HepG2 (cell line): ENCODE measurements at regions not wholly inside any gene's neighbourhood (a gene's known extent, or its start where the extent isn't known, plus 50 kb on each side); places are given as distances from the start of the nearest gene placed in this dataset.

Source experiments
- ATAC-seq: fragments of 200-7000 bp; cut with Tn5 transposase; 3 replicates; pipeline ENCODE4 v1.9.1; 2020; ENCODE audit warnings: mild to moderate bottlenecking, moderate library complexity
- BruUV-seq: library from RNA; stranded (reverse); fragments of 400-500 nt; replicated peaks from 2 replicates; lab custom pipeline; 2021; lab: Mats Ljungman, UMichigan
- CTCF ChIA-PET: fragments of 300-600 bp; formaldehyde crosslinking; extraction: SDS; loops from one replicate; lab custom pipeline; 2021; ENCODE audit warnings: low total read pairs, inconsistent platforms, low intra/inter-chr PET ratio; lab: Yijun Ruan, JAX
- POLR2A ChIA-PET: fragments of 350-600 bp; sonication (Branson Sonifier 250); formaldehyde crosslinking; loops from one replicate; lab custom pipeline; 2020; ENCODE audit warnings: antibody characterized with exemption, inconsistent platforms; lab: Yijun Ruan, JAX
- DNase-seq: peaks from one replicate; pipeline ENCODE4 v3.0.0-alpha.2; 2015; ENCODE audit warnings: low spot score
- FAIRE-seq: peaks from 3 replicates; lab custom pipeline; 2011; peaks lifted over from hg19 to GRCh38; lab: Jason Lieb, UNC
- H2AFZ ChIP-seq: one replicate; pipeline ENCODE4 v1.6.1; 2011; ENCODE audit warnings: low read length, inconsistent platforms
- H3K27ac ChIP-seq: fragments of 300-600 bp; 3 replicates; pipeline ENCODE4 v1.8.0; 2011; ENCODE audit warnings: mixed run types, mild to moderate bottlenecking, mixed read lengths, low read length, inconsistent platforms; ENCODE audit not compliant: insufficient read depth; ENCODE audit errors: extremely low read length
- H3K27me3 ChIP-seq, 2 experiments: fragments of 200-600 bp in 1 of 2; 2 replicates in 1 of 2; 3 replicates in 1 of 2; pipeline versions ENCODE4 v1.6.0 to v1.8.0; 2011; ENCODE audit warnings: low read length in 2 of 2, mild to moderate bottlenecking in 2 of 2, moderate library complexity in 2 of 2, inconsistent platforms in 1 of 2; ENCODE audit not compliant: insufficient read depth in 2 of 2, control insufficient read depth in 1 of 2
- H3K36me3 ChIP-seq, 2 experiments: fragments of 200-600 bp in 1 of 2; replicated peaks in 1 of 2; 2 replicates in 1 of 2; 3 replicates in 1 of 2; pipeline versions ENCODE4 v1.5.1 to v1.8.0; 2011; ENCODE audit warnings: low read length in 2 of 2, inconsistent platforms in 1 of 2; ENCODE audit not compliant: insufficient read depth in 2 of 2, control insufficient read depth in 1 of 2
- H3K4me1 ChIP-seq: 2 replicates; pipeline ENCODE4 v1.5.1; 2012; ENCODE audit warnings: low read length, inconsistent platforms; ENCODE audit not compliant: insufficient read depth
- H3K4me2 ChIP-seq: 2 replicates; pipeline ENCODE4 v1.6.0; 2011; ENCODE audit warnings: low read depth, low read length, inconsistent platforms
- H3K4me3 ChIP-seq, 3 experiments: fragments of 200-600 bp in 1 of 3; sonication (generic), shearing (Covaris generic) in 1 of 3; replicated peaks in 1 of 3; 2 replicates each; pipeline ENCODE4 v1.5.1; 2011 to 2016; ENCODE audit warnings: low read length in 3 of 3, inconsistent platforms in 2 of 3, low read depth in 2 of 3, mild to moderate bottlenecking in 2 of 3, control low read depth in 1 of 3, mixed read lengths in 1 of 3; ENCODE audit not compliant: insufficient read depth in 1 of 3
- H3K79me2 ChIP-seq: one replicate; pipeline ENCODE4 v1.6.1; 2011; ENCODE audit warnings: low read length, inconsistent platforms; ENCODE audit not compliant: insufficient read depth
- H3K9ac ChIP-seq: 2 replicates; pipeline ENCODE4 v1.6.0; 2011; ENCODE audit warnings: mild to moderate bottlenecking, low read depth, low read length, inconsistent platforms; ENCODE audit not compliant: insufficient read depth
- H3K9me3 ChIP-seq: 2 replicates; pipeline ENCODE4 v1.5.1; 2012; ENCODE audit warnings: mild to moderate bottlenecking, low read length
- H4K20me1 ChIP-seq: 2 replicates; pipeline ENCODE4 v1.6.0; 2011; ENCODE audit warnings: inconsistent platforms, mild to moderate bottlenecking, low read length, moderate library complexity; ENCODE audit not compliant: insufficient read depth
- ARNT ChIP-seq: fragments of 450-650 bp; IDR thresholded peaks from 2 replicates; pipeline ENCODE4 v1.6.1; 2017
- HMG20A ChIP-seq: IDR thresholded peaks from 2 replicates; pipeline ENCODE4 v1.6.1; 2016; ENCODE audit warnings: borderline replicate concordance
- KDM2A ChIP-seq: sonication (generic); formaldehyde crosslinking; IDR thresholded peaks from 2 replicates; pipeline ENCODE4 v1.4.0; 2020; ENCODE audit warnings: low read depth, missing genetic modification reagents, borderline replicate concordance
- SAFB2 ChIP-seq: sonication (generic); formaldehyde crosslinking; IDR thresholded peaks from 2 replicates; pipeline ENCODE4 v1.5.1; 2020; ENCODE audit warnings: missing genetic modification reagents, low read depth, mild to moderate bottlenecking, borderline replicate concordance
- ZNF136 ChIP-seq: sonication (generic); formaldehyde crosslinking; IDR thresholded peaks from 2 replicates; pipeline ENCODE4 v1.8.1; 2022; ENCODE audit warnings: low read depth, mild to moderate bottlenecking, moderate library complexity, missing genetic modification reagents
- ZNF264 ChIP-seq: sonication (generic); formaldehyde crosslinking; IDR thresholded peaks from 2 replicates; pipeline ENCODE4 v1.4.0; 2020; ENCODE audit warnings: missing genetic modification reagents
- ZSCAN22 ChIP-seq: sonication (generic); formaldehyde crosslinking; IDR thresholded peaks from 2 replicates; pipeline ENCODE4 v1.4.0; 2020; ENCODE audit warnings: mild to moderate bottlenecking, missing genetic modification reagents
- WGBS: methylation state at CpG from one replicate; pipeline ENCODE4 v1.1.6; 2017; ENCODE audit warnings: low lambda C conversion rate; 5-methylcytosine and 5-hydroxymethylcytosine counted together
- in situ Hi-C: cut with HindIII; loops from 2 replicates; pipeline ENCODE4 v1.10.0; 2017; ENCODE audit warnings: low pct_unique_long_range_greater_than_20kb; ENCODE audit not compliant: extremely low pct_ligation_motif_present
- intact Hi-C: fragments of 100-400 bp; cut with micrococcal nuclease; formaldehyde crosslinking; loops from one replicate; pipeline ENCODE4 v1.10.0; 2022; ENCODE audit not compliant: unreplicated experiment
- TF ChIP-seq, protein P1 (sequence below): sonication (generic); formaldehyde crosslinking; IDR thresholded peaks from 2 replicates; pipeline ENCODE4 v1.4.0; 2020; ENCODE audit warnings: missing genetic modification reagents, low read depth, mild to moderate bottlenecking, borderline replicate concordance
- TF ChIP-seq, protein P2 (sequence below): sonication (generic); formaldehyde crosslinking; IDR thresholded peaks from 2 replicates; pipeline ENCODE4 v1.4.0; 2020; ENCODE audit warnings: missing genetic modification reagents, mild to moderate bottlenecking, borderline replicate concordance
- TF ChIP-seq, protein P3 (sequence below): sonication (generic); formaldehyde crosslinking; IDR thresholded peaks from 2 replicates; pipeline ENCODE4 v1.5.0; 2020; ENCODE audit warnings: mild to moderate bottlenecking, missing genetic modification reagents, borderline replicate concordance
- TF ChIP-seq, protein P4 (sequence below): sonication (generic); formaldehyde crosslinking; IDR thresholded peaks from 2 replicates; pipeline ENCODE4 v1.8.1; 2022; ENCODE audit warnings: low read depth, mild to moderate bottlenecking, missing genetic modification reagents

DNA sequence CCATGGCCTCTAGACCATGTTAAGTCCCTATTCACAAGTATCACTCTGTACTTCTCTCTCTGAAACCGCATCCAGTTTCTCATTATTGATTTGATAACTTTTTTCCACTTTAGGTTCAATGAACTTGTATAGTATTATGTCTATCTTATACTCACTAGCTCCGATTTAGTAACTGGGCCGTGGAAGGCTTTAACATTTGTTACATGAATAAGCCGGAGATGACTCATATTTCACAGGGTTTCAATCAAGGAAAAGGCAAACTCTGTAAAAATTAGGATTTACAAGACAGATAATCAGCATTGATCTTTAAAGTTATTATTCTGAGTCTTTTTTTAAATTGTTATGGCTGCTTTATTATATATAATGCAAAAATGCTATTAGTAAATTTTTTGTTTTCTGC, 662.2 kb upstream of the CNTN5 start (continued):
- TF ChIP-seq, protein P1, sequence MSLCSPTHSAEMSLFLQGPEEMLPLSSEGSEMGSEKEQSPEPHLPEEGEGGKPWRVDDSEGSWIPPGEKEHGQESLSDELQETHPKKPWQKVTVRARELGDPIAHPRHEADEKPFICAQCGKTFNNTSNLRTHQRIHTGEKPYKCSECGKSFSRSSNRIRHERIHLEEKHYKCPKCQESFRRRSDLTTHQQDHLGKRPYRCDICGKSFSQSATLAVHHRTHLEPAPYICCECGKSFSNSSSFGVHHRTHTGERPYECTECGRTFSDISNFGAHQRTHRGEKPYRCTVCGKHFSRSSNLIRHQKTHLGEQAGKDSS (CRISPR knock-in tag), result no peak
- no peak for TF ChIP-seq ARNT
- TF ChIP-seq, protein P2, sequence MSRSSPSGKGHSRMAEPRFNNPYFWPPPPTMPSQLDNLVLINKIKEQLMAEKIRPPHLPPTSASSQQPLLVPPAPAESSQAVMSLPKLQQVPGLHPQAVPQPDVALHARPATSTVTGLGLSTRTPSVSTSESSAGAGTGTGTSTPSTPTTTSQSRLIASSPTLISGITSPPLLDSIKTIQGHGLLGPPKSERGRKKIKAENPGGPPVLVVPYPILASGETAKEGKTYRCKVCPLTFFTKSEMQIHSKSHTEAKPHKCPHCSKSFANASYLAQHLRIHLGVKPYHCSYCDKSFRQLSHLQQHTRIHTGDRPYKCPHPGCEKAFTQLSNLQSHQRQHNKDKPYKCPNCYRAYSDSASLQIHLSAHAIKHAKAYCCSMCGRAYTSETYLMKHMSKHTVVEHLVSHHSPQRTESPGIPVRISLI (CRISPR knock-in tag), result no peak

DNA sequence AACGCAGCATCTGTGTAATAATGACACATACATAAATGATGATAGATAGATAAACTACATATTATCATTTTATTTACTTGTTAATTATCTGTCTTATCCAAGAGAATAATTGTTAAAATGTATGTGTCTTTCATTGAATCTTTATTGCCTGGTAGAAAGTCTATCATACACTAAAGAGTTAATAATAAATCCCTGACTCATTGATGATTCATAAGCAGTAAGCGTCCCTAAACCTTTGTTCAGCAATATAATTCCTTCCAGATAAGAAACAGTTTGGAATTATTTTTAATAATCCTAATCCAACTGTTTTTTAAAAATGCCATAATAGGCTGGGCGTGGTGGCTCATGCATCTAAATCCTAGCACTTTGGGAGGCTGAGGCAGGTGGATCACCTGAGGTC, 655.6 kb upstream of the CNTN5 start:
- ATAC-seq (no peak), DNase-seq (no peak), FAIRE-seq (no peak)
- WGBS, result 7% methylated on average over 3 of the region's 3 CpGs
- Histone ChIP-seq H3K36me3 (no peaks in the 10 kb centered on the region), H3K9ac (no peak overlapping the region), H3K4me3 (no peak overlapping the region), H3K79me2 (no peaks in the 10 kb centered on the region), H4K20me1 (no peaks in the 10 kb centered on the region), H3K4me2 (no peak overlapping the region), H3K27ac (no peak overlapping the region), H2AFZ (no peak overlapping the region), H3K27me3 (no peaks in the 10 kb centered on the region), H3K9me3 (no peaks in the 10 kb centered on the region), H3K4me1 (no peaks in the 10 kb centered on the region)
- ChIA-PET CTCF (no interaction called here), POLR2A (no interaction called here)
- in situ Hi-C loops (no loop called here), intact Hi-C loops (no loop called here)
- no TSS peak for BruUV-seq
- TF ChIP-seq, protein P3, sequence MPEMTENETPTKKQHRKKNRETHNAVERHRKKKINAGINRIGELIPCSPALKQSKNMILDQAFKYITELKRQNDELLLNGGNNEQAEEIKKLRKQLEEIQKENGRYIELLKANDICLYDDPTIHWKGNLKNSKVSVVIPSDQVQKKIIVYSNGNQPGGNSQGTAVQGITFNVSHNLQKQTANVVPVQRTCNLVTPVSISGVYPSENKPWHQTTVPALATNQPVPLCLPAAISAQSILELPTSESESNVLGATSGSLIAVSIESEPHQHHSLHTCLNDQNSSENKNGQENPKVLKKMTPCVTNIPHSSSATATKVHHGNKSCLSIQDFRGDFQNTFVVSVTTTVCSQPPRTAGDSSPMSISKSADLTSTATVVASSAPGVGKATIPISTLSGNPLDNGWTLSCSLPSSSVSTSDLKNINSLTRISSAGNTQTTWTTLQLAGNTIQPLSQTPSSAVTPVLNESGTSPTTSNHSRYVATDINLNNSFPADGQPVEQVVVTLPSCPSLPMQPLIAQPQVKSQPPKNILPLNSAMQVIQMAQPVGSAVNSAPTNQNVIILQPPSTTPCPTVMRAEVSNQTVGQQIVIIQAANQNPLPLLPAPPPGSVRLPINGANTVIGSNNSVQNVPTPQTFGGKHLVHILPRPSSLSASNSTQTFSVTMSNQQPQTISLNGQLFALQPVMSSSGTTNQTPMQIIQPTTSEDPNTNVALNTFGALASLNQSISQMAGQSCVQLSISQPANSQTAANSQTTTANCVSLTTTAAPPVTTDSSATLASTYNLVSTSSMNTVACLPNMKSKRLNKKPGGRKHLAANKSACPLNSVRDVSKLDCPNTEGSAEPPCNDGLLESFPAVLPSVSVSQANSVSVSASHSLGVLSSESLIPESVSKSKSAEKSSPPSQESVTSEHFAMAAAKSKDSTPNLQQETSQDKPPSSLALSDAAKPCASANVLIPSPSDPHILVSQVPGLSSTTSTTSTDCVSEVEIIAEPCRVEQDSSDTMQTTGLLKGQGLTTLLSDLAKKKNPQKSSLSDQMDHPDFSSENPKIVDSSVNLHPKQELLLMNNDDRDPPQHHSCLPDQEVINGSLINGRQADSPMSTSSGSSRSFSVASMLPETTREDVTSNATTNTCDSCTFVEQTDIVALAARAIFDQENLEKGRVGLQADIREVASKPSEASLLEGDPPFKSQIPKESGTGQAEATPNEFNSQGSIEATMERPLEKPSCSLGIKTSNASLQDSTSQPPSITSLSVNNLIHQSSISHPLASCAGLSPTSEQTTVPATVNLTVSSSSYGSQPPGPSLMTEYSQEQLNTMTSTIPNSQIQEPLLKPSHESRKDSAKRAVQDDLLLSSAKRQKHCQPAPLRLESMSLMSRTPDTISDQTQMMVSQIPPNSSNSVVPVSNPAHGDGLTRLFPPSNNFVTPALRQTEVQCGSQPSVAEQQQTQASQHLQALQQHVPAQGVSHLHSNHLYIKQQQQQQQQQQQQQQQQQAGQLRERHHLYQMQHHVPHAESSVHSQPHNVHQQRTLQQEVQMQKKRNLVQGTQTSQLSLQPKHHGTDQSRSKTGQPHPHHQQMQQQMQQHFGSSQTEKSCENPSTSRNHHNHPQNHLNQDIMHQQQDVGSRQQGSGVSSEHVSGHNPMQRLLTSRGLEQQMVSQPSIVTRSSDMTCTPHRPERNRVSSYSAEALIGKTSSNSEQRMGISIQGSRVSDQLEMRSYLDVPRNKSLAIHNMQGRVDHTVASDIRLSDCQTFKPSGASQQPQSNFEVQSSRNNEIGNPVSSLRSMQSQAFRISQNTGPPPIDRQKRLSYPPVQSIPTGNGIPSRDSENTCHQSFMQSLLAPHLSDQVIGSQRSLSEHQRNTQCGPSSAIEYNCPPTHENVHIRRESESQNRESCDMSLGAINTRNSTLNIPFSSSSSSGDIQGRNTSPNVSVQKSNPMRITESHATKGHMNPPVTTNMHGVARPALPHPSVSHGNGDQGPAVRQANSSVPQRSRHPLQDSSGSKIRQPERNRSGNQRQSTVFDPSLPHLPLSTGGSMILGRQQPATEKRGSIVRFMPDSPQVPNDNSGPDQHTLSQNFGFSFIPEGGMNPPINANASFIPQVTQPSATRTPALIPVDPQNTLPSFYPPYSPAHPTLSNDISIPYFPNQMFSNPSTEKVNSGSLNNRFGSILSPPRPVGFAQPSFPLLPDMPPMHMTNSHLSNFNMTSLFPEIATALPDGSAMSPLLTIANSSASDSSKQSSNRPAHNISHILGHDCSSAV (CRISPR knock-in tag), result no peak
- TF ChIP-seq ZNF136 (CRISPR knock-in tag) (no peak), ZSCAN22 (CRISPR knock-in tag) (no peak), ZNF264 (no peak), SAFB2 (CRISPR knock-in tag) (no peak), HMG20A (CRISPR knock-in tag) (no peak), KDM2A (CRISPR knock-in tag) (no peak)
- TF ChIP-seq, protein P4, sequence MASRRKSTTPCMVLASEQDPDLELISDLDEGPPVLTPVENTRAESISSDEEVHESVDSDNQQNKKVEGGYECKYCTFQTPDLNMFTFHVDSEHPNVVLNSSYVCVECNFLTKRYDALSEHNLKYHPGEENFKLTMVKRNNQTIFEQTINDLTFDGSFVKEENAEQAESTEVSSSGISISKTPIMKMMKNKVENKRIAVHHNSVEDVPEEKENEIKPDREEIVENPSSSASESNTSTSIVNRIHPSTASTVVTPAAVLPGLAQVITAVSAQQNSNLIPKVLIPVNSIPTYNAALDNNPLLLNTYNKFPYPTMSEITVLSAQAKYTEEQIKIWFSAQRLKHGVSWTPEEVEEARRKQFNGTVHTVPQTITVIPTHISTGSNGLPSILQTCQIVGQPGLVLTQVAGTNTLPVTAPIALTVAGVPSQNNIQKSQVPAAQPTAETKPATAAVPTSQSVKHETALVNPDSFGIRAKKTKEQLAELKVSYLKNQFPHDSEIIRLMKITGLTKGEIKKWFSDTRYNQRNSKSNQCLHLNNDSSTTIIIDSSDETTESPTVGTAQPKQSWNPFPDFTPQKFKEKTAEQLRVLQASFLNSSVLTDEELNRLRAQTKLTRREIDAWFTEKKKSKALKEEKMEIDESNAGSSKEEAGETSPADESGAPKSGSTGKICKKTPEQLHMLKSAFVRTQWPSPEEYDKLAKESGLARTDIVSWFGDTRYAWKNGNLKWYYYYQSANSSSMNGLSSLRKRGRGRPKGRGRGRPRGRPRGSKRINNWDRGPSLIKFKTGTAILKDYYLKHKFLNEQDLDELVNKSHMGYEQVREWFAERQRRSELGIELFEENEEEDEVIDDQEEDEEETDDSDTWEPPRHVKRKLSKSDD (CRISPR knock-in tag), result no peak
